Posterior cingulate gyrus (tissue), 11 donors: ENCODE measurements at regions not wholly inside any gene's neighbourhood (a gene's known extent, or its start where the extent isn't known, plus 50 kb on each side); places are given as distances from the start of the nearest gene placed in this dataset.

Source experiments
- DNase-seq, 10 donors: peaks; one replicate each; pipeline versions ENCODE4 v3.0.0 to v3.0.0-alpha.2; 2020 to 2021; ENCODE audit warnings: mixed read lengths in 3 of 10
- intact Hi-C: fragments of 100-400 bp; cut with DNase I; formaldehyde crosslinking; loops from one replicate; pipeline ENCODE4 v1.15.1; 2023

DNA sequence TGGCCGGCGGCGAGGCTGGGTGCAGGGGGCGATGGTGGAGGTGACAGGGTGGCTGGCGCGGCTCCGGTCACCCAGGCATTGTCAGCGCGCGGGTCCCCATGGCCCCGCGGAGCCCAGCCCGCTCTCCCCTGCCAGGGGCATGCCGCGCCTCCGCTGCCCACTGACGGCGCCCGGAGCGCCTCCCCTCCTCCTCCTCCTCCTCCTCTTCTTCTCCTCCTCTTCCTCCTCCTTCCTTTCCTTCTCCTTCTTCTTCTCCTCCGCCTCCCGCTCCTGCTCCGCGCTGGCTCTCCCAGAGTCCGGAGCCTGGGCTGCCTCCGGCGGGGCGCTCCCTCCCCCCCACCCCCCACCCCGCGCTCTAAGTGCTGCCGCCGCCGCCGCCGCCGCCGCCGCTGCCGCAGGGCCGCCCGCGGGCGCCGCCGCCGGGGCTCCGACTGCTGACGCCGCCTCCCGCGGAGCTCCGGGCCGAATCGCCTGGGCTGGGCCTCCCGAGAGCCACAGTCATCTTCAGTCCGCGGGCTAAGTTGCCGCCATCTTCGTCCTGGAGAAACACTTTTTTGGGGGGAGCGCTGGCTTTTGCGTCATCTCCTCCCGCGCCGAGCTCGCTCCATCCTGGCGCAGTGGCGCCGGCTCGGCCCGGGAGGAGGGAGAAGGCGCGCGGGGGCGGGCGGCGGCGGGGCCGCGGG lies 348.3 kb downstream of the LIG4 start:
- DNase-seq = peak; percentile 18 to 92 (median 50)
- intact Hi-C loops = loop anchor here (5.0 kb wide), 1 partner anchor 495 kb away; no protein-coding TSS in a partner anchor

DNA sequence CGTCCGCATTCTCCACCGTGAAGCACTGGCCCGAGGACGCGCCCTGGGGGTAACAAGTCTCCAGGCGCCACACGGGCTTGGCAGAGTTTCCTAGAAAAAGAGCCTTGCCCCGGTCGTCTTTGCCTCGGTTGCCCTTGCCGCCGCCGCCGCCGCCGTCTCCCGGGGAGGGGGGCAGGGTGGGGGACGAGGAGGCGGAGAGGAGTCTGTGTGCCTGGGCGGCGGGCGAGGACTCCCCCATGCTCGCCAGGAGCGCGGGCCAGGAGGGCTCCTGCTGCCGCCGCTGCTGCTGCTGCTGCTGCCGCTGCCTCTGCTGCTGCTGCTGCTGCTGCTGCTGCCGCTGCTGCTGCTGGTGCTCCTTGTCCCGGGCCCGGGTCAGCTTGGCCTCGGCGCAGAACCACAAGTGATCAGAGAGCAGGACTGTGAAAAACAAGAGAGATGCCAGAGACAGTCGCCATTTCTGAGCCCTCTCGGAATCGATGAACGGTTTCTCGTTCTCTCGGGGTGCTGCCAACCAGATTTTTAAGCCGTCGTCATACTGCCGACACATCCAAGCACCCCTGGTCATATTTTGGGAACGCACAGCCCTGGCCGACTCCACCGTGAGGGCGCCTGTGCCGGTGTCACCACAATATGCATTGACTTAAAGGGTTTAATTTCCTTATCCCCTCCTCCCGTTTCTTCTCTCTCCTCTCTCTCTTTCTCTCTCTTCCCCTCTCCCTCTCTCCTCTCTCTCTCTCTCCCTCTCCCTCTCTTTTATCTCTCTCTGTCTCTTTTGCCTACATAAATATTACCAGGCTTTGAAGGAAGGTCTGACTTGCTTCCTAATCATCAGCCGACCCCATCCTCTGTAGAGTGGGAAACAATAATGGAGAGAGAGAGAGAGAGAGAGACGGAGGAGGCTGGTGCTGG lies 349.1 kb downstream of the LIG4 start:
- DNase-seq = peak; percentile 18 to 90 (median 42)
- intact Hi-C loops = loop anchor here (5.0 kb wide), 1 partner anchor 494 kb away; no protein-coding TSS in a partner anchor

DNA sequence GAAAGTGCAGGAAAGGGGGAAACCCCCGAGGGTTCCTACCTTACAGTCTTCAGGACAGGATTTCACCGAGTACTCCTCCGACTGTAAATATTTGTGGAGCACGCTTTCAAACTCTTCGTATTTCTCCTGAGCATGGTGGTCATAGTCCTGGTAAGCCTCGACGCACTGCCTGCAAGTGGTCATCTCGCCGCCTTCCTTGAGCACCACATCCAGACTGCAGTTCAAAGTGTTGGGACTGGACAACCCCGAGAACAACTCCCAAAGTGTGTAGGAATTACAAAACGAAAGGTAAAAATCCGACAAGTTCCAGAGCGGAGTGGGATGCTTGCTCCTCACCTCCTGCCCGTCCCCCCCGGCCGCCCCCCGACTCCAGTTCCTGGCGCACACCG lies 349.7 kb downstream of the LIG4 start:
- no peak for DNase-seq
- intact Hi-C loops = loop anchor here (5.0 kb wide), 1 partner anchor 493 kb away; no protein-coding TSS in a partner anchor

DNA sequence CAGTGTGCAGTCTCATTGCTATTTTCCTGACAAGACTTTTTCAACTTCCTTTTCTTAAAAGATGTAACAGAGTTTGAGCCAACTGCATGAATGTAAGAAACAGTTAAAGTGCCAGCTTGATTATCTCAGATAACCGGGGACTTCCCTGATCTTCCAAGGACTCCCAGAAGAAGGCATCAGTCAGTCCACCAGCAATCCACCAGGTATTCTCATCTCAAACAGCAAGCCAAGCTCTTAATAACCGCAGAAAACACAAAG lies 350.1 kb downstream of the LIG4 start:
- DNase-seq = no peak
- intact Hi-C loops = loop anchor here (5.0 kb wide), 1 partner anchor 493 kb away; no protein-coding TSS in a partner anchor

DNA sequence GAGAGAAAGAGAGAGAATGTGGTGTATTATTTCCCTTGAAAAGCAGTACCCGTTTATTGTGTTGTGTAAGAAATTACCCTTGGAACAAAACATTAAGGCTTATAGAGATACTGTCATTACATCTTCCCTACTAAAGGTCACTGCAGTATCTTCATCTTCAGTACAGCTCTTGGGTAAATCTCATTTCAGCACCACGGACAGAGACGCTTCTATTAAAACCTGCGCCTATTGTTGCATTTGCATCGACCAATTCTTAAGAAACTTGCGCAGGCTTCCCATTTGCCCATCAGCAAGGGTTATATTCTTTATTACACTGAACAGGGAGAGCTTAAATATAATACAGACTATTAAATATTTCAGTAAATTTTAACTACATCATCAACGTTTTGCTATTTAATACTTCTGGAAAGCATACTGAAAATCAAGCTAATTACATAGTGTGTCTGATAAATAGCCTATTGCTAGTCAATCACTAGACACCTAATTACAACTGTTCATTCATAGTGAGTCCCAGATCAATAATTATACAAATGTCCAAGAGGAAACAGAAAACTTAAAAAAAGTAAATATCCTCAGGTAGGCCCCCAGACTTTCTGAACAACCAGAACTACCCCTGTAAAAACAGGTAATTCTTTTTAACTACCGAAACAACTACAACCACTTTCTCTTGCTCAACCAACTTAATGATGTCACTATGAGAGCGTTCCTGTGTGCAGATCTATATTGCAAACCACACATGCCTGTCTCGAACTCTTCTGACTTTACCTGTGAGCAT lies 350.6 kb downstream of the LIG4 start:
- no peak for DNase-seq

DNA sequence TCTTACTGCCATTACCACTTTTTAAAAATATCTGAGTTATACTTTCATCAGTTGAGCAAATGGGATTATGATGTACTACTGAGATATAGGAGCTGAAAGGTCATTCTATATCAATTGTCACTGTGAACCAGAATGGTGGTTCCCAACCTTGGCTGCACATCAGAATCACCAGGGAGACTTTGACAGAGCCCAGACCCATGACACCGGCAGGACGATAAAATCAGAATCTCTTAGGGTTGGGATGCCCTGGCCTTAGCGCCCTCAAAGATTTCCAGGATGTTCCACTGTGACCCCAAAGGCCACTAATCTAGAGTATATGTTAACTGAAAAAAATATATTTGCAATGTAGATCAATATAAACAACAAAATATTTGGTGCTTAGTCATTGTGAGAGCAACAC lies 355.1 kb downstream of the LIG4 start:
- intact Hi-C loops = no loop called here
- DNase-seq = no peak

More for the DNA sequence above, 350.6 kb downstream of the LIG4 start:
- intact Hi-C loops = loop anchor here (5.0 kb wide), 1 partner anchor 492 kb away; no protein-coding TSS in a partner anchor

DNA sequence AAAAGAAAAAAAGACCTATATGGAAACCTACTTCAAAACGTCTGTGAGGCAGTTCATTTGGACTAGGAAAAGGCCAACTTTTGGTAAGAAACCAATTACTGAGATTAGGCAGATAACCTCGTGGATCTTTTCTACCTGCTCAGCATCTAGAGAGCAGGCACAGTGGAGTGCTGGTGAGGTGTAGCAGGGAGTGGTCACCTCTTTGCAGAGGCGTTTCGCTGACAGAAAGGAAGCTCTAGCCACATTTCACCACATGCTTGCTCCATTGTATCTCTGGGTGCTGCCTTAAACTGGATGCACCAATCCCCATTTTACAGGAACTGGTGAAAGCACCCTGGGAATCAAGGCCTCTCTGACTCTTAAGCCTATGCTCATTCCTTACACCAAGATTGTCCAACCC lies 360.5 kb downstream of the LIG4 start:
- intact Hi-C loops = no loop called here
- DNase-seq = no peak

DNA sequence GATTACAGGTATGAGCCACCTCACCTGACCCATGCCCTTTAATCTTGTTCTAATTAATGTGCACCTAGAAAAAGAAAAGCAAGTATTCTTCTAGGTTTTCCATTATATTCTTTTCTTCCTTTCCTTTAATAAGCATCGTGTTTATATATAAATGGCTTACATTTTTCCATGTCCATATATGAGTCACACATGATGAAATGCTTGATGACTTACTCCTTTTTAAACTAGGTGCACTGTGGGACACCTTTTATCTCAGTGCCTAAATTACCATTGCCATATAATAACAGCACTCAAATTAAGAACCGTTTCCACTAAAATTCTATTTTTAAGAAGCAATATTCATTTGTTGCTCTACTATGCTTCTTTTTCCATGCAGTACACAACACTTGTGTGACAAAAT lies 363.3 kb downstream of the LIG4 start:
- intact Hi-C loops = no loop called here
- no peak for DNase-seq

DNA sequence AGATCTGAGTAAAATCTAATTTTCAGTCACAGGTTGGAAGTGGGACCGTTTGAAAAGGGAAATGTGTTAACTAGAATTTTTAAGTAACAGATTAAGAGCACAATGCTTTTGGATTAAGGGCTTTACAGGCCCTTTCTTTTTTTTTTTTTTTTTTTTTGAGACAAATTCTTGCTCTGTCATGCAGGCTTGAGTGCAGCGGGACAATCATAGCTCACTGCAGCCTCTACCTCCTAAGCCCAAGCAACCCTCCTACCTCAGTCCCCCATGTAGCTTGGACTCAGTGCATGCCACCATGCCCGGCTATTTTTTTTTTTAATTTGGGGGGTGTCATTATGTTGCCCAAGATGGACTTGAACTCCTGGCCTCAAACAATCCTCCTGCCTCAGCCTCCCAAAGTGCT lies 363.7 kb downstream of the LIG4 start:
- intact Hi-C loops = no loop called here
- DNase-seq = no peak

DNA sequence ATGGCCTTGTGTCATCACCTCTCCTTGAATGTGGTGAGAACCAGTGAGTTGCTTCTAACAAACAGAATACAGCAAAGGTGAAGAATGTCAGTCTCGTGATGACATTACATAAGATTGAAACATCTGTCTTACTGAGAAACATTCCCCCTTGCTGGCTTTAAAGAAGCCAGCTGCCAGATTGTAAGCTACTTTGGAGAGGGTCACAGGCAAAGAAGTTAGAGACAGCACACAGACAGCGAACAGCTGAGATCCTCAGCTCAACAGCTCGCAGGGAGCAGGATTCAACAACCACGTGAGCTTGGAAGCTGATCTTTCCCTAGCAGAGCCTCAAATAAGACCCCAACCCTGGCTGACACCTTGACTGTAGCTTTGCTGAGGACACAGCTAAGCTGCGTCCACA lies 367.9 kb downstream of the LIG4 start:
- no peak for DNase-seq
- intact Hi-C loops = no loop called here

DNA sequence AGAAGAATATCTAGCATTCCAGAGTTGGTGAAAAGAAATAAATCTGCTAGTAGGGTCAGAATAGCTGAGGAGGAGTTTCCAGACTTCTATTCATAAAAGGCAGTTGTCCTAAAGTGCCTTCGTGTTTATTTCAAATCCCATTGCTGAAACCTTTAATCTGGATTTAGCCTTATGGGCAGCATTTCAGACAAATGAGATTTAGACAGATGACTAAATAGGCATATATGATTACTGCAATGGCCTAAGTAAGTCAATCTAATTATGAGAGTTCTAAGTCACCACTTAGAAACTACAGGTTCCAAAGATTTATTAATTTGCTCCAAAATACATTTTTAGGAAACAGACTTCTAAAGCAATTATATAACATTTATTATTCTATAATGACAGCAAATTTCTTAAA lies 368.7 kb downstream of the LIG4 start:
- DNase-seq = no peak
- intact Hi-C loops = no loop called here

DNA sequence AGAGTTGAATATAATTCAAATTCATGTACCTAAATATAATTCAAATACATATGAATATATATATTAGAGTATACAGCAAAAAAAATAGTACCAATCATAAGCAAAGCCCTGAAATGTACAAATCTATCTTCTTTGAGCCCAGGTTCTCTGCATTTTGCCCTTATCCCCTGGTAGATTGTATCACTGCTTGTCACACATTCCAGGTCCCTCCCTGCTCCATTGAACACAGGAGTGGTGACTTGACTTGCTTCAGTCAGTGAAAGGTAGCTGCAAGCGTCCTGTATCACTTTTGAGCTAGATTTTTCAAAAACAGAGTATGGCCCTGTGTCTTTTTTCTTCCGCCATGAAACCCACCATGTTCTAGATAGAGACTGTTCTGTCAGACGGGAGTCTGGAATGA lies 369.4 kb downstream of the LIG4 start:
- intact Hi-C loops = no loop called here

DNA sequence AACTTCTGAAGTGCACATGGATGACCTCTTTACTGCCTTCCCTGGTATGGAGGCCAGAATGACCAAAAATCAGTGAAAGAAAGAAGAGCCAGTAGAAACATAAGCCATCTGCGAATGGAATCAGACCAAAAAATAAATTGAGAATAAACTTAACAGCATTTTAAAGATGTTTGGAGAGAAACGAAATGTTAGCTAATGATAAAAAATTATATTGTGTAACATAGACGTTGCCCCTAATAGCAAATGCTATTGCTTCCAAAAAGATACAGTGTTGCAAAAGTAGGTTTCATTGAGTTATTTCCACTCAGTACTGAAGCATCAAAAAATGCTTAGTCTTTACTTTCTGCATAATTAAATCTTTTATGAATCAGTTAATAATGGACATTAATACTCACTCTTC lies 371.7 kb downstream of the LIG4 start:
- no peak for DNase-seq
- intact Hi-C loops = no loop called here

More for the DNA sequence above, 369.4 kb downstream of the LIG4 start:
- no peak for DNase-seq

DNA sequence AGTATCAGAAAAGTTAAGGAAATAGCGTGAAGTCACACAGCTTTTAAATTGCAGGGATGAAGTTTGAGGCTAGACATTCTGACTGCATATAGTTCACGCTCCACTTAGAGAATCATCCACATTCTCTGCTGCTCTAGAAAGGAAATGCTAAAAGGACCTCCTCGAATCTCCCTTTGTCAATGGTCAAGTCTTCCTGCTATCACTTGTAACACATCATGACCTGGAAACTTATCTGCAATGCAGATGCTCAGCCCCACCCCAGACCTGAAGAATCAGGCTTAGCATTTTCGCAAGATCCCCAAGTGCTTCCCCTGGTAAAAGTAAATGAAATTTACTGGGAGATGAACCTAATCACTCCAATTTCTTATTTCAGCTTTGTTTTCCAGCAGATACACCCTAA lies 372.1 kb downstream of the LIG4 start:
- intact Hi-C loops = no loop called here
- no peak for DNase-seq

DNA sequence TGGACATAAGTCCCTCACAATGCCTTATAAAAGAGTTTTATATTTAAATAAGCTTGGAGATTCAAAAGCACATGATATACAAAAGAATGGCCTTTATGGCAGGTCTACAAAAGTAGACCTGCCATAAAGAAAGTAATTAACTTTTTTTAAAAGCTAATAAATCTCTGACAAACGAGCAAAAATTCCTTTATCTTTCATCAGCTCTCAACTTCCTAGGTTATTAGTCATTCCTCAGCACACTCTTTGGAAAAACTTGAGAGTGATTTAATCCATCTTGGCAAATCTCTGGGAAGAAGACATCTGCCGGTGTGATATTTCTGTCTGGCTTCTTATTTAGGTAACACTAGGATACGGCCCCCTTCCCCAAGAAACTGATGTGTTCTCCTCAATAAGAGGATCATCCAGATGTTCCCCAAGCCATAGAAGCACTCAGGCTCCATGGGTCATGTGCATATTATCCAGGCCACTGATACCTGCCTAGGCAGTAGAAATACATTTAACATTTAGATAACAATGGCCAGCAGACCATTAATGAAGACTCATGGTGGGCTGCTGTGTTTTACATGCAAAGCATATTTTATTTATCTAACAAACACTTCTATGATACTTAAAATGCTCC lies 372.7 kb downstream of the LIG4 start:
- DNase-seq = no peak
- intact Hi-C loops = no loop called here

DNA sequence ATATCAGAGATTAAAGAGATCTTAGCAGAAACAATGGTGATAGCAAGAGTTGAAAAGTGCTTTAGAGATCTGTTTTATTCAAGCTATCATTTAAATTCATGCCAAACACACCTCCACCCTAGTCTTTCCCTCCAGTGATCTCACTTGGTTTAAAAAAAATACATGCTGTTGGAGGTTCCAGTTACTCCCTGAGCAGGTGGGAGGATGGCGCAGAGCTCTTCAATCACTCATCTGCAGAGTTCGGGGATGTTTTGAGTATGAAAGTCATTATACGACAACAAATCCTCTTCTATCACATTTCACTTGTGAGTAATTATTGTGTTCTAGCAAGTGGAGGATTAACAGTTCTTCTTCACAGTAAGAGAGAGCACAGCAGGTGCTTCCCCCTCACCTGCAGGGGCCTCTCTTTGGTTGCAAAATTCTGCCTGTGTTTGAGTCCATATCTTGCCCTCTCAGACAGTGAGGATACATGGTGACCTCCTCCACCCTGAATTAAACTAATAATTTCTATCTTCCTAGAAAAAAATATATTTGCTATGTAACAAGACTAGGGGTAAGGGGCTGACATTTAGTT lies 376.7 kb downstream of the LIG4 start:
- no peak for DNase-seq
- intact Hi-C loops = no loop called here

DNA sequence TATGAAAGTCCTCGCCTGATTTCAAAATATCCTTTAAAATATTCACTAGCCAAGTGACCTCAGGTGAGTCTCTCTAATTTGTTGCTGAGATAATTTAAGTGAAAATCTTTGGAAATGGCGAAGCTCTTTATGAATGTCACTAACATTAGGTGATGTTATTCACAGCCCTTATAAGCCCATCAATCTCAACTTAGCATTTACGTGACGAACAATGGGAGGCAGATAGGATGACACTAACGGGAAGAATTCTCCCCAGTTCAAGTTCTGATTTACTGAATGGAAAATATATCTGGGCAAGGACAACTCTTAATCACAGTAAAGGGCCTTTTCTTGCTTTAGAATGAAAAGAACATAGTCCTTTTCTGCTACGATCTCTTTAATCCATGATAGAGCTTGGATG lies 378.7 kb downstream of the LIG4 start:
- DNase-seq = no peak
- intact Hi-C loops = no loop called here

DNA sequence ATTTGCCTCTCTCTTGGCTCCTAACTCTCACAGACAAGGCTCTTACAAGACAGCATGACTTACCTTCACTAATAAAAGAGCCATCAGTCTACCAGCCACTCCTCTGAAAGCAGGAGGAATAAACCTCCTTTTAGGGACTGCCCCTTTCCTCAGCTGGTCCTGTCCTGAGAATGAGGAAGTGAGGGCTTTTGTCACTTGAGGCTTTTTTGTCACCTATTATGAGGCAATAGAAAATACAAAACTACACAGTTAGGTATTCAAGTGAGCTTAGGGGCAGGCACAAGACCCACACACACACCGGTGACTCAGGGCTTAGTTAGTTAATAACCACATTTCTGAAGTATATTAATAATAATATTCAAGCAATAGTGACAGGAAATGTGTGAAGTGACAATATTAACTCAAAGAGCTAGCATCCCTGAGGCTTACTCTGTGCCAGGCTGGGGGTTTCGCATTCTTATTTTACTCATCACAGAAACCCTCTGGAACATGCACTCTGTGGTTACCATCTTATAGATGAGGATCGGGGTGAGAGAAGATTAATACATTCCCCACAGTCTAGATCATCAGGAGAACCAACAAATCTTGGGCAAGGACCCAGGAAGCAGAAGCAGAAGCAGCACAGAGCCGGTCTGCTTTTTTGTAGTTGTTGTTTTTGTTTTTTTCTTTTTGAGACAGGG lies 379.9 kb downstream of the LIG4 start:
- DNase-seq = no peak
- intact Hi-C loops = no loop called here

DNA sequence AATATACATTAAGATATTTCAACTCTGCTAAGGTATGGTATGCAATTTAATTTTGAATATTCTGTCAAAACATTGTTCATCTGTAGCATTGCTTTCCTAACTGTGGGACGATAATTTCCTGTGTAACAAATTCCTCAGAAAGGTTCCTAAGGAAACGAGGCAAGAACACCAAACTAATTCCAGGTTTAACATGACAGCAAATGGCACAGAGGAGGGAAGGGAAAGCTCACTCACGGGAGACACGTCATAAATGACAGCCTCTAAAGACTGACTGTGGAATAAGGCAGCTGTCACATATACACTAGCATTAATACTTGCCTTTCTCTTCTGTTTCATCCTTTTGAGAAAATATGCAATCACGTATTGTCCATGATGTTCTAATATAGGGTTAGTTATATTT lies 380.6 kb downstream of the LIG4 start:
- no peak for DNase-seq
- intact Hi-C loops = no loop called here

DNA sequence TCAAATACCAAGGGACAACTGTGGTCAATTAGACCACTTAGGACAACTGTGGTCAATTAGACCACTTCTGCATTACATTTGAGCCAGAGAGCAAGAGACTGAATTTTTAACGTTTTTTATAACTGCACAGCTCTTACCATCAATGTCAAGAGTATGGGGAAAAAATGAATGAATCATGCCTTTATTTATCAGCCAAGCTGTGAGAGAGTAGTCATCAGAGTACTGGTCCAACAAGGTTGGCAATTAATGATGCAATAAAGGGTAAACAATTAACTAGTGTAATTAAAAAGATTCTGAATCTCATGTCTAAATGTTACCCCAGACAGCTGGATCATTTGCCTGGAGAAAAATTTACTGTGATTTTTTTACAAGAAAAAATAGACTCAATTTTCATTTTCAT lies 381.1 kb downstream of the LIG4 start:
- intact Hi-C loops = no loop called here

More for the DNA sequence above, 381.1 kb downstream of the LIG4 start:
- DNase-seq = no peak
